Neuronal stem cell (in vitro differentiated cells): ENCODE measurements at regions not wholly inside any gene's neighbourhood (a gene's known extent, or its start where the extent isn't known, plus 50 kb on each side); places are given as distances from the start of the nearest gene placed in this dataset.
"Not testable (repeated sequence)": the region's sequence is repeated elsewhere in the genome, so short reads cannot be mapped to it uniquely, and the experiment has no call there.

ENCODE experiments used
- DNase-seq: peaks from one replicate; pipeline ENCODE4 v3.0.0-alpha.2; 2013; ENCODE audit warnings: low spot score
- H2AFZ ChIP-seq: one replicate; pipeline ENCODE4 v1.6.1; 2013; ENCODE audit warnings: mild to moderate bottlenecking, low read length, inconsistent platforms
- H2AK5ac ChIP-seq: 2 replicates; pipeline ENCODE4 v1.6.1; 2013; ENCODE audit warnings: low read depth, mild to moderate bottlenecking, inconsistent platforms, low read length, moderate library complexity, mixed read lengths
- H2BK120ac ChIP-seq: 2 replicates; pipeline ENCODE4 v1.6.1; 2013; ENCODE audit warnings: low read depth, mild to moderate bottlenecking, inconsistent platforms, low read length, moderate library complexity, mixed read lengths
- H2BK12ac ChIP-seq: one replicate; pipeline ENCODE4 v1.6.1; 2013; ENCODE audit warnings: low read length, inconsistent platforms
- H2BK15ac ChIP-seq: 2 replicates; pipeline ENCODE4 v1.6.1; 2013; ENCODE audit warnings: mild to moderate bottlenecking, low read length, inconsistent platforms, mixed read lengths
- H2BK5ac ChIP-seq: one replicate; pipeline ENCODE4 v1.6.1; 2013; ENCODE audit warnings: inconsistent platforms, mild to moderate bottlenecking, low read length, moderate library complexity
- H3K14ac ChIP-seq: one replicate; pipeline ENCODE4 v1.6.1; 2013; ENCODE audit warnings: low read length, inconsistent platforms
- H3K18ac ChIP-seq: 2 replicates; pipeline ENCODE4 v1.6.1; 2013; ENCODE audit warnings: low read length, inconsistent platforms
- H3K23ac ChIP-seq: 2 replicates; pipeline ENCODE4 v1.6.1; 2013; ENCODE audit warnings: low read depth, mild to moderate bottlenecking, mixed read lengths, low read length, inconsistent platforms; ENCODE audit not compliant: poor library complexity
- H3K27ac ChIP-seq: replicated peaks from 3 replicates; pipeline ENCODE4 v1.5.1; 2013; ENCODE audit warnings: low read length, inconsistent platforms
- H3K27me3 ChIP-seq, 3 experiments: 2 replicates each; pipeline ENCODE4 v1.6.1; 2013; ENCODE audit warnings: low read length in 3 of 3, mild to moderate bottlenecking in 2 of 3, inconsistent platforms in 1 of 3, low read depth in 1 of 3, mixed read lengths in 1 of 3, moderate library complexity in 1 of 3; ENCODE audit not compliant: control insufficient read depth in 3 of 3, insufficient read depth in 3 of 3
- H3K36me3 ChIP-seq, 2 donors: replicated peaks in 1 of 2; 2 replicates each; pipeline ENCODE4 v1.6.1; 2013; ENCODE audit warnings: low read length in 2 of 2; ENCODE audit not compliant: control insufficient read depth in 2 of 2, insufficient read depth in 2 of 2
- H3K4ac ChIP-seq: 2 replicates; pipeline ENCODE4 v1.6.1; 2013; ENCODE audit warnings: inconsistent platforms, mild to moderate bottlenecking, low read length, moderate library complexity
- H3K4me1 ChIP-seq, 2 donors: 1 replicate in 1 of 2; 2 replicates in 1 of 2; pipeline ENCODE4 v1.6.1; 2013; ENCODE audit warnings: low read length in 2 of 2, low read depth in 1 of 2; ENCODE audit not compliant: control insufficient read depth in 2 of 2, insufficient read depth in 1 of 2
- H3K4me2 ChIP-seq: one replicate; pipeline ENCODE4 v1.6.1; 2013; ENCODE audit warnings: mild to moderate bottlenecking, low read length, inconsistent platforms; ENCODE audit not compliant: insufficient read depth, poor library complexity, severe bottlenecking
- H3K4me3 ChIP-seq, 2 donors: 2 replicates each; pipeline ENCODE4 v1.5.1; 2013; ENCODE audit warnings: low read length in 2 of 2, mild to moderate bottlenecking in 2 of 2, inconsistent platforms in 1 of 2, moderate library complexity in 1 of 2
- H3K79me1 ChIP-seq: one replicate; pipeline ENCODE4 v1.6.1; 2013; ENCODE audit warnings: low read depth, mild to moderate bottlenecking, inconsistent platforms, low read length, moderate library complexity
- H3K9ac ChIP-seq: one replicate; pipeline ENCODE4 v1.6.1; 2013; ENCODE audit warnings: mild to moderate bottlenecking, low read depth, low read length, inconsistent platforms; ENCODE audit not compliant: poor library complexity
- H3K9me3 ChIP-seq, 2 donors: replicated peaks in 1 of 2; 2 replicates each; pipeline versions ENCODE3 to v1.6.1; 2013; ENCODE audit warnings: low read length in 2 of 2, mild to moderate bottlenecking in 2 of 2, inconsistent platforms in 1 of 2, low read depth in 1 of 2, mixed read lengths in 1 of 2, moderate library complexity in 1 of 2; ENCODE audit not compliant: control insufficient read depth in 2 of 2, insufficient read depth in 1 of 2
- H4K8ac ChIP-seq: one replicate; pipeline ENCODE4 v1.6.1; 2013; ENCODE audit warnings: low read depth, mild to moderate bottlenecking, inconsistent platforms, low read length, moderate library complexity
- H4K91ac ChIP-seq: one replicate; pipeline ENCODE4 v1.6.1; 2013; ENCODE audit warnings: low read length, low read depth, mild to moderate bottlenecking, inconsistent platforms; ENCODE audit not compliant: poor library complexity
- WGBS, 2 donors: extraction: QIAGEN DNeasy Blood & Tissue Kit; methylation state at CpG; one replicate each; pipeline ENCODE4 v1.1.7; 2013; ENCODE audit warnings: missing lambda C conversion rate in 2 of 2, mixed read lengths in 1 of 2; ENCODE audit not compliant: insufficient read length in 2 of 2, insufficient replicate concordance in 1 of 2; ENCODE audit errors: extremely low coverage in 2 of 2; 5-methylcytosine and 5-hydroxymethylcytosine counted together

- Histone ChIP-seq H3K79me1 (no peaks in the 10 kb centered on the region), H3K27ac (no peak overlapping the region), H3K23ac (no peak overlapping the region), H2BK5ac (no peak overlapping the region), H3K27me3 (no peaks in the 10 kb centered on the region), H3K4me2 (no peak overlapping the region), H2BK12ac (no peak overlapping the region), H3K4ac (no peak overlapping the region), H2BK120ac (no peak overlapping the region), H4K8ac (no peak overlapping the region), H3K14ac (no peak overlapping the region), H3K9ac (no peak overlapping the region), H3K9me3 (peaks cover 2 to 6% of the 10 kb centered on the region in 2 donors), H3K36me3 (no peaks in the 10 kb centered on the region), H2AK5ac (no peak overlapping the region), H3K4me3 (no peak overlapping the region), H3K4me1 (no peaks in the 10 kb centered on the region), H4K91ac (no peak overlapping the region), H2BK15ac (no peak overlapping the region), H3K18ac (no peak overlapping the region), H2AFZ (peak overlapping the region; percentile 70)
- DNase-seq: no peak
Measured at GRCh38 chr13:90485436-90485835, 862.1 kb upstream of the MIR17HG start.

- no peaks in the 10 kb centered on the region for H3K9me3 ChIP-seq
- no peak overlapping the region for H3K27ac ChIP-seq
- H4K8ac ChIP-seq: no peak overlapping the region
- DNase-seq: no peak
- no peak overlapping the region for H3K4ac ChIP-seq
- H3K9ac ChIP-seq: no peak overlapping the region
- H2BK12ac ChIP-seq: no peak overlapping the region
- H2BK15ac ChIP-seq: no peak overlapping the region
- no CpG with 5 or more reads among the region's 2 CpGs for WGBS, 2 donors
- H3K4me1 ChIP-seq: no peaks in the 10 kb centered on the region
- H3K27me3 ChIP-seq: no peaks in the 10 kb centered on the region
- no peak overlapping the region for H2AFZ ChIP-seq
- H2BK120ac ChIP-seq: no peak overlapping the region
- no peak overlapping the region for H2AK5ac ChIP-seq
- H3K4me3 ChIP-seq: no peak overlapping the region
- no peak overlapping the region for H3K14ac ChIP-seq
- H4K91ac ChIP-seq: no peak overlapping the region
- H3K36me3 ChIP-seq: no peaks in the 10 kb centered on the region
- no peak overlapping the region for H3K23ac ChIP-seq
- no peaks in the 10 kb centered on the region for H3K79me1 ChIP-seq
- H3K4me2 ChIP-seq: no peak overlapping the region
- H2BK5ac ChIP-seq: no peak overlapping the region
- no peak overlapping the region for H3K18ac ChIP-seq
Measured at GRCh38 chr13:90492872-90493271, 854.6 kb upstream of the MIR17HG start.

- H3K27me3 ChIP-seq: no peaks in the 10 kb centered on the region
- no peak overlapping the region for H2BK15ac ChIP-seq
- H2AK5ac ChIP-seq: no peak overlapping the region
- no peak overlapping the region for H2BK120ac ChIP-seq
- DNase-seq: no peak
- no peaks in the 10 kb centered on the region for H3K79me1 ChIP-seq
- H3K4ac ChIP-seq: no peak overlapping the region
- H3K18ac ChIP-seq: no peak overlapping the region
- no peak overlapping the region for H3K4me3 ChIP-seq
- H2BK5ac ChIP-seq: no peak overlapping the region
- H4K8ac ChIP-seq: no peak overlapping the region
- WGBS, 2 donors: no CpG with 5 or more reads among the region's 2 CpGs
- H2BK12ac ChIP-seq: no peak overlapping the region
- H3K4me2 ChIP-seq: no peak overlapping the region
- H3K14ac ChIP-seq: no peak overlapping the region
- H2AFZ ChIP-seq: no peak overlapping the region
- H3K9ac ChIP-seq: no peak overlapping the region
- no peak overlapping the region for H3K27ac ChIP-seq
- no peak overlapping the region for H4K91ac ChIP-seq
- no peak overlapping the region for H3K23ac ChIP-seq
- H3K9me3 ChIP-seq: no peaks in the 10 kb centered on the region
- H3K4me1 ChIP-seq: no peaks in the 10 kb centered on the region
- no peaks in the 10 kb centered on the region for H3K36me3 ChIP-seq
Measured at GRCh38 chr13:90493667-90494066, 853.8 kb upstream of the MIR17HG start.

- H2AK5ac ChIP-seq, H3K4me1 ChIP-seq: not testable (repeated sequence)
Measured at GRCh38 chr13:90494849-90495248, 852.6 kb upstream of the MIR17HG start.

More at GRCh38 chr13:90494849-90495248, 852.6 kb upstream of the MIR17HG start:
- H2AFZ ChIP-seq, H2BK12ac ChIP-seq, H3K9me3 ChIP-seq, H2BK5ac ChIP-seq, H3K36me3 ChIP-seq, DNase-seq, H2BK120ac ChIP-seq, H3K27ac ChIP-seq, H3K14ac ChIP-seq, H3K18ac ChIP-seq, H3K4me3 ChIP-seq, H3K4me2 ChIP-seq, H3K23ac ChIP-seq, H3K27me3 ChIP-seq, H2BK15ac ChIP-seq, H3K9ac ChIP-seq, H4K91ac ChIP-seq, H3K79me1 ChIP-seq, H4K8ac ChIP-seq, H3K4ac ChIP-seq: not testable (repeated sequence)
- no CpG with 5 or more reads among the region's 27 CpGs for WGBS, 2 donors
